GM18499 (cell line): ENCODE measurements at regions not wholly inside any gene's neighbourhood (a gene's known extent, or its start where the extent isn't known, plus 50 kb on each side); places are given as distances from the start of the nearest gene placed in this dataset.

Experiments used
- ATAC-seq: cut with Tn5 transposase; IDR thresholded peaks from one replicate; pipeline ENCODE4 v1.9.1; 2021; ENCODE audit warnings: moderate number of reproducible peaks; ENCODE audit not compliant: insufficient read depth, unreplicated experiment

DNA sequence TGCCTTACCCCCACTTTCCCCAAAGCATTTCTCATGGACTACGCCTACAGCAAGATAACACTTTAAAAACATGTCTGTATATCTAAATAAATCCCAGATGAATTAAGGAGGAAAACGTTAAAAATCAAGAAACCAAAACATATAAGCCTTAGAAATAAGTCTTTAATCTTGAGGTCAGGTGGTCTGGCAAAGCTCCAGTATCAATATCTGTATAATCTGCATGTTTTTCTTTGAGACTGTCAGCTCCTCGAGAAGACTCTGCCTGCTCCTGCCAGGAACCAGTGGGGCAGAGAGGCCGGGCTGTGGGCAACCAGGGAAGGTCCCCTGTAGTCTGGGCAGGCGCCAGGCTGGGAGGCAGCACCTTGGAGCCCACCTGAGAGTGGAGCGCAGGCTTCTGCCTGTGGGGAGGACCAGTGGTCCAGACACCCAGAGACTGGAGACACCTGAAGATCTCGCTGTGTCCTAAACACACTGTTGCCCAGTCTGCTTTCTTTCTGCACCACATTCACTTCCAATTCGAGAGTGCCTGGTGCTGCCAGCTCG lies 291.0 kb upstream of the SOX11 start:
- no peak for ATAC-seq

DNA sequence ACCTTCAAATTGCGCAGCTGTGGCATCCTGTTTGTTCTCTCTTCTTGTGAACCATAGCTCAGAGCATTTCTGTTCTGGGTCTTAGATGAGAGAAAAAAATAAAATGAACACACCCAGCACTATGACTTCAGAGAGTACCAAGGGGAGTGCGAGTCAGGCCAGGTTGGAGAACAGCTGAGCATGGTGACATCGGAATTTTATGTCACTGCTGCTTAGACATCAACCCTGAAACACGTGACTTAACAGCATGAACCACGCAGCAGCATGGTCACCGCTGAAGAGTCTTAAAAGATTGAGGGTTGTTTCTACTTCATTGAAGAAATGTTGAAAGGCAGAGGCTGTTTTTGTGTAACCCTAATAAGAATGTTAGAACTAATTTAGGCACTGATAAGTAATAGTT lies 288.8 kb upstream of the SOX11 start:
- ATAC-seq = no peak

GRCh38 chr2:5409898-5410381 lies 282.2 kb upstream of the SOX11 start:
- no peak for ATAC-seq

DNA sequence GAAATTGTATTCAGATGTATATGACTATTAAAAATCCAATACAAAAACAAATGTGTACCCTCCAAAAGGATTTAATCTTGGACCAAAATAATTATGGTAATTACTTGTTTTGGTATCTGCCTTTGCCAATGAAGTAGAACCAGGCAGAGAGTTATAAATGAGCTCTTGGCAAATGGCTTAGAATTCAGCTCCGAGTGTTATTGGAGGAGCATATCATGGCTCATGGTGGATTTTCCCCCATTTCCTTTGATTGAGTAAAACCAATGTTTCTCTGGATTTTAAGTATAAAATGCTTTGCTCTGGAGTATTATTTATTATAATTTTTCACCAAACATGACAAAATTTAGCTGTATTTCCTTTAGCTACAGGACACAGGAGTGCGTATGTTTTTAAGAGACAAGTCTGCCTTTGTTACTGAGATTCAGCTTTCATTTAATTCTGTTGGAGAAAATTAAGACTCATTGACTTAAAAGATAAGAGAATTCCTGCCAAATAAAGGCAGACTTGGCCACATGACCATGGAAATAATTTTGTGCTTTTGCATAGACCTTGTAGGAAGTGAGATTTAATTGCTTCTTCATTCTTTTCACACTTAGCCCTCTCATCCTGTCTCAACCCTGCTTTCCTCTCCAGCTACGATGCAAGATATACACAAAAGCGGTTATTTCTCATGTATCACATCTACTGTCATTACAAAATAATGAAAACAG lies 281.0 kb upstream of the SOX11 start:
- no peak for ATAC-seq

DNA sequence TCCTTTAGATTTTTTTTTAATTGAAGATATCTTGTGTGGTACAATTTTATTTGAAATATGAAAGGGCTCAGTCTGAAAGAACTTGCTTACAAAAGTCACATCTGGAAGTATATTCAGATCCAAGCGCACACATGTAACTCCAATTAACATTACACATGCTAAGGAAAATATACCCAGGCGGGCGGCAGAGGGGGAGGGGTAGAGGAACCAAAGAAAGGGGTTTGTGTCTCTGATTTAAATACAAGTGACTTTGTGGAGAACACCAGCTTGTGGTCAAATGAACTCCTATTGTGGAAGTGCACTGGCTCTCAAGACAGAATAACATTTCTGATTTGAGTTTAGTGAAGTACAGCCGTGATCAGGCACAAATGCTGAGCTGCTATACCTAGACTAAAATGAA lies 280.2 kb upstream of the SOX11 start:
- ATAC-seq = no peak

DNA sequence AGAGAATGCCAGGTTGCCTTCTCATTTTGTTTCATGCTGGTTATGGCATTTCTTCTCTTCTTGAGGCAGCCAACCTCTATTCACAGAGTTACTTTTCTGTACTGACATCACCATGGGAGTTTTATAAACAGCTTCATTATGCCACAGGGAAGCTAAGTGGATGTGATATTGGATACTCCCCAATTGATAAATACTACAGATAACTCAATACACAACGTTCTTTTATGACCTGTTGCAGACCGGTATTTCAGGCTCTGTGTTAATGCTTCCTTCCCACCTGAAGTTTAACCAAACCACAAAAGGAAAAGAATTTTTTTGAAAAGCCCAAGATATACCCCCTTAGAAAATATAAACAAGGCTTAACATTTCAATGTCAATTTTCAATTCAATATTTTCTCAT lies 258.3 kb upstream of the SOX11 start:
- ATAC-seq = no peak

- no peak for ATAC-seq
These were observed 254.8 kb upstream of the SOX11 start for GRCh38 chr2:5437375-5437774.

- no peak for ATAC-seq
These were observed 252.0 kb upstream of the SOX11 start for GRCh38 chr2:5440174-5440573.

GRCh38 chr2:5442736-5443135 lies 249.4 kb upstream of the SOX11 start:
- ATAC-seq = no peak

GRCh38 chr2:5444168-5444567 lies 248.0 kb upstream of the SOX11 start:
- ATAC-seq = no peak

- ATAC-seq = no peak
These were observed 247.3 kb upstream of the SOX11 start for GRCh38 chr2:5444854-5445253.

- no peak for ATAC-seq
These were observed 242.3 kb upstream of the SOX11 start for GRCh38 chr2:5449867-5450266.

- no peak for ATAC-seq
These were observed 238.7 kb upstream of the SOX11 start for GRCh38 chr2:5453220-5454050.

DNA sequence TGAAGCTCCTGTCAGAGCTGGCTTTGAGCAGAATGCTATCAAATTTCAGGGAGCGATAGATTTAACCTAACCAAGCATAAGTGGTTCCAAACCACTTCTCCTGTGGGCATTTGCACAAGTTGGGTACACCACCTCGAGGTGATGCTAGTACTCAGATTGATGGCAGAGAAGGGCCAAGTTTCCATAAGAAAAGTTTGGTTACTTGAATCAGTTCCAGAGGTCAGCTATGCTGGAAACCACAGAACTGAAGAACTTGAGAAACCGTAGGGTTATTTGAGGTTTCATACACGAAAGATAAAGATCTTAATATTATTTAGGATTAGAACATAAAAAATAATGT lies 238.2 kb upstream of the SOX11 start:
- no peak for ATAC-seq

DNA sequence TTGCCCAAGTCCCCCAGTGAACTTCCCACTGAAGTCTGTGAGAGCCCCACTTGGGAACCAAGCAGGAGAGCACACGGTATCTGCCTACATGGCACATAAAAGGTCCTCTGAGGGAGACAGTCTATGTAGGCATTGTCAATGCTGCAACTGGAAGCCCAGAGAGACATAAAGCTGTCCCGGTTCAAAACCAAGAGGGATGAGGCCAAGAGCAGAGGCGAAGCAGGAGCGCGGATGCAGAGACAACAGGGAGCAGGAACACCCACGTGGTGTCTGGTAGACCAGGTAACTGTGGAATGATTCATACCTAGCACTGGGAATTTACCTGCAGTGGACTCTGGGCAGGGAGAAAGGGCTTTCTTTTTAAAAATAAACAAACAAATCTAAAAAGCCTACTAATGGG lies 233.1 kb upstream of the SOX11 start:
- ATAC-seq = no peak

GRCh38 chr2:5464657-5465056 lies 227.5 kb upstream of the SOX11 start:
- no peak for ATAC-seq

DNA sequence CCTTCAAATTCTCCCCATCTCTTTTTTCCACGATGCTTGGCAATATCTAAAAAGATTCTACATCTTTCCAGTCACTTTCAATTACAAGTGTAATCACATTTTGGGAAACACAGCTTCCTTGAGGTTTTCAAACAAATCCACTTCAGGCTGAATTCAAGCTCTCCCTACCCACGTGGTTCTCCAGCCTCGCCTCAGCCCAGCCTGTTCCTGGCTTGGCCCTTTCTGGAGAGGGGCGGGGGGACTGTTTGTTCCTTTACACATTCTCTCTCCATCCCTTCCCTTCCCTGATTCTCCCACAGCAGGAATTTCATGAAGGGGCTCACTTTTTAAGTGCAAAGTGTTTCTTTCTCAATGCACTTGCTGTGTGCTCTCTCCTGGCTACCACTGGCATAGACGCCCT lies 226.3 kb upstream of the SOX11 start:
- no peak for ATAC-seq

- ATAC-seq = no peak
These were observed 224.8 kb upstream of the SOX11 start for GRCh38 chr2:5467178-5467905.

DNA sequence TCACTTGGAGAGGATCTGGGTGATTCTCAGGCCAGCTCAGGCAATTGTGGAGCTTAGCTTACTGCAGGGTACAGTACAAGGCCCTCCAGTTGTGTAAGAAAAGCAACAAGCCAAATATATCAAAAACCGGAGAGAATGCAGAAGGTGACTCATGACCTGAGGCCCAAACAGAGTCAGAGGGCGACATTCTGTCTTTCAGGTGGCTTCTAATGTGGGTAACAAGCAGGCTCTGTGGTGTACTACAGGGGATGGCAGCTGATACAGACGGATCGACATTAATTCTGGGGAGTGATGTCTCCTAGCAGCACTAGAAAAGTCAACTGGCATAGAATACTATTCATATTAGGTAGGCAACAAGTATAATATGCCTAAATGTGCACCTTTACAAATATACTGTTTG lies 219.5 kb upstream of the SOX11 start:
- no peak for ATAC-seq

GRCh38 chr2:5473635-5474034 lies 218.5 kb upstream of the SOX11 start:
- ATAC-seq = no peak

DNA sequence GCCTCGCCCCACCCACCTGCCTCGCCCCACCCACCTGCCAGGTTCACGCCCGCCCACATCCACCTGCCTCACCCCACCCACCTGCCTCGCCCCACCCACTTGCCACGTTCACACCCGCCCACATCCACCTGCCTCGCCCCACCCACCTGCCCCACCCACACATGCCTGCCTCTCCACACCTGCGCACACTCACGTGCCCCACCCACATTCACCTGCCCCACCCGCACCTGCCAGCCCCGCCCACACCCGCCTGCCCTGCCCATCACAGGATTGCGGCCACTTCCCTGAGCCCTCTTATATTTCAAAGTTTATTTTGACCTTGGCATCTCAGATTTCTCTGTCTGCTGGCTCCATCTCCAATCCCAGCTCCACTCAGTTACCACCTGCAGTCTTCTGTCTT lies 217.5 kb upstream of the SOX11 start:
- no peak for ATAC-seq
